ENCODE measurements at regions not wholly inside any gene's neighbourhood (a gene's known extent, or its start where the extent isn't known, plus 50 kb on each side); places are given as distances from the start of the nearest gene placed in this dataset.
"Not testable (repeated sequence)": the region's sequence is repeated elsewhere in the genome, so short reads cannot be mapped to it uniquely, and the experiment has no call there.

GRCh38 chr6:19892260-19892659 is 55.1 kb downstream of the ID4 start:
- no peak for DNase-seq

GRCh38 chr6:19895866-19896692 is 58.9 kb downstream of the ID4 start:
- DNase-seq = no peak

- no peak for DNase-seq
Observed at GRCh38 chr6:19896693-19897010, 59.5 kb downstream of the ID4 start.

GRCh38 chr6:19898141-19898740 is 61.1 kb downstream of the ID4 start:
- no peak for DNase-seq

GRCh38 chr6:19902201-19902600 is 65.0 kb downstream of the ID4 start:
- no peak for DNase-seq

GRCh38 chr6:19904408-19904807 is 67.2 kb downstream of the ID4 start:
- not testable (repeated sequence) for DNase-seq

- DNase-seq = no peak
Observed at GRCh38 chr6:19905584-19905983, 68.4 kb downstream of the ID4 start.

GRCh38 chr6:19906171-19906570 is 69.0 kb downstream of the ID4 start:
- DNase-seq = no peak

- no peak for DNase-seq
Observed at GRCh38 chr6:19911223-19911622, 74.1 kb downstream of the ID4 start.

- no peak for DNase-seq
Observed at GRCh38 chr6:19918436-19918835, 81.3 kb downstream of the ID4 start.

- DNase-seq = no peak
Observed at GRCh38 chr6:19921786-19922185, 84.6 kb downstream of the ID4 start.

GRCh38 chr6:19925533-19925932 is 88.4 kb downstream of the ID4 start:
- DNase-seq = no peak

GRCh38 chr6:19928461-19928860 is 91.3 kb downstream of the ID4 start:
- no peak for DNase-seq

GRCh38 chr6:19929312-19929711 is 92.1 kb downstream of the ID4 start:
- no peak for DNase-seq

- no peak for DNase-seq
Observed at GRCh38 chr6:19934996-19935591, 97.9 kb downstream of the ID4 start.

- DNase-seq = not testable (repeated sequence)
Observed at GRCh38 chr6:19939321-19939720, 102.2 kb downstream of the ID4 start.

GRCh38 chr6:19939926-19940325 is 102.8 kb downstream of the ID4 start:
- DNase-seq = not testable (repeated sequence)

GRCh38 chr6:19943042-19943441 is 105.9 kb downstream of the ID4 start:
- DNase-seq = no peak

GRCh38 chr6:19945843-19946358 is 108.7 kb downstream of the ID4 start:
- DNase-seq = no peak

GRCh38 chr6:19949155-19949554 is 112.0 kb downstream of the ID4 start:
- no peak for DNase-seq

GRCh38 chr6:19964115-19964514 is 126.9 kb downstream of the ID4 start:
- no peak for DNase-seq

- no peak for DNase-seq
Observed at GRCh38 chr6:19968201-19968600, 131.0 kb downstream of the ID4 start.

GRCh38 chr6:19972221-19972620 is 135.1 kb downstream of the ID4 start:
- no peak for DNase-seq

Data from activated CD4-positive, CD25-positive, alpha-beta regulatory T cell treated with anti-CD3 and anti-CD28 coated beads, Interleukin-2, amount 50 U/mL, for 72 hours (primary cell).